Choroid plexus epithelial cell (primary cell): ENCODE measurements at regions not wholly inside any gene's neighbourhood (a gene's known extent, or its start where the extent isn't known, plus 50 kb on each side); places are given as distances from the start of the nearest gene placed in this dataset.

Experiments
- DNase-seq: peaks from one replicate; pipeline ENCODE4 v3.0.0-alpha.2; 2010; ENCODE audit warnings: low read depth
- H3K4me3 ChIP-seq: 2 replicates; pipeline ENCODE4 v1.5.1; 2011; ENCODE audit warnings: low read depth, mild to moderate bottlenecking, control low read depth, low read length, moderate library complexity
- CTCF ChIP-seq: conservative IDR thresholded peaks from 2 replicates; pipeline ENCODE4 v1.5.1; 2011; ENCODE audit warnings: low read depth, mild to moderate bottlenecking, control low read depth, inconsistent platforms, low read length, moderate library complexity

- H3K4me3 ChIP-seq: no peak overlapping the region
- DNase-seq: no peak
- no peak for TF ChIP-seq CTCF
These were observed 102.4 kb upstream of the CD93 start for GRCh38 chr20:23188377-23189169.

DNA sequence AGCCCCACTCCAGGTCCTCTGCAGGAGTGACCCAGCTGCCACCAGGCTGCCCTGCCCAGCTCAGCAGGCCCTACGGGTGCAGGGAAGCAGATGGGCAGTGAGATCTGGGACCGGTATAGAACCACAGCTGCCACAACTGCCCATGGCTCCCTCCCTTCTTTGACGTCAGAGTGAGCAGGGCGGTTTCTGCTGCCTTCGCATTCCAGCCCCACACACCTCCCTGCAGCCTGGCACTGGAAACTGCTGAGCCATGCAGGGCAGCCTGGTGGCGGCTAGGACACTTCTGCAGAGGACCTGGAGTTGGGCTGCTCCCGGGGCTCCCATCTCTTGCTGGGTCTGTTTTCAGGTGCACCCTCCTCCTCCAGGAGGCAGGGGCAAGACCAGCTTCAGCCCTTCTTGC is 101.6 kb upstream of the CD93 start:
- no peak for TF ChIP-seq CTCF
- H3K4me3 ChIP-seq: no peak overlapping the region
- DNase-seq: no peak

DNA sequence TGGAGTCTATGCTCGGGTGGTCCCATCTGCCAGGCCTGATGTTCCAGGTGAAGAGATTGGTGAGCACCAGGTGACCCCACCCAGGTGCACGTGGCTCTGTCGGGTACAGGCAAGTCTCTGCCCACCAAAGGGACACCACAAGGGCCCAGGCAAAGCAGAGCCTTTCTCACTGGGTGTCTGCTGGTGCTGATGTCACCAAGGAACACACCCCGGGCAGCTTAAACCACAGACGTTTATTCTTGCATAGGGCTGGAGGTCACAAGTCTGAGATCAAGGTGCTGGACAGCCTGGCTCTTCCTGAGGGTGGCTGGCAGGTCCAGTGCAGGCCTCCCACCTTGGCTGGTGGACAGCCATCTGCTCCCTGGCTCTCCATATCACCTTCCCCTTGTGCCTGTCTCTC is 100.7 kb upstream of the CD93 start:
- no peak for DNase-seq
- no peak overlapping the region for H3K4me3 ChIP-seq
- TF ChIP-seq CTCF: no peak

GRCh38 chr20:23180451-23180921 is 94.4 kb upstream of the CD93 start:
- peak; percentile 69 for DNase-seq
- TF ChIP-seq CTCF: no peak
- no peak overlapping the region for H3K4me3 ChIP-seq

DNA sequence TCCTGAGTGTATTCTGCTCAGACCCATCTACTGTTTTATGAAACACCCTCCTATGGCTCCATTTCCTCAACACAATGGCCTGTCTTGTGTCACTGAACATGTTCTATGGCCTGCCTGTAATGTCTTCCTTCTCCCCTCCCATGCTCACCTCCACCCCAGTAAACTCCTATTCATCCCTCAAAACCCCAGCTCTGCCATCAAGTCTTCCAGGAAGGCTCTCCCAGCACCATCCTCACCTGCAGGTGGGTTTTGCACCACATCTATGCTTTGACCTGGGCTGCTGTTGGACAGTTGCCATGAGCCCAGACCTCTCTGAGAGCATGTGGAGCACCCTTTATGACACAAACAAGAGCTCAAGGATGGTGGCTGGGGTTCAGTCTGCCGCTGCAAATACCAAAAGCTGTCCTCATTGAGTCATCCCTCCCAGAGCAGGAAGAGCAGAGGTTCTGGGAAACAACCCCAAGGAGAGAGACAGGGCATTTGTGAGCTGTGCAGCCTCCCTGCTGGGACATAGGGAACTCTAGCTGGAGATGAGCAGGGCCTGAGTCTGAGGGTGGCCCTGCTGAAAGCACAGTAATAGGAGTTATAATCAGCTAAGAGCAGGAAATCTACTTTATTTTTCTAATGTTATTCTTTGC is 93.8 kb upstream of the CD93 start:
- H3K4me3 ChIP-seq: no peak overlapping the region
- DNase-seq: peak; percentile 75
- TF ChIP-seq CTCF: no peak

- peak; percentile 47 for TF ChIP-seq CTCF
- peak; percentile 47 for DNase-seq
- no peak overlapping the region for H3K4me3 ChIP-seq
These were observed 92.7 kb upstream of the CD93 start for GRCh38 chr20:23178806-23179205.
